GM21367 (cell line): ENCODE measurements at regions not wholly inside any gene's neighbourhood (a gene's known extent, or its start where the extent isn't known, plus 50 kb on each side); places are given as distances from the start of the nearest gene placed in this dataset.
A peak's percentile ranks its signal among the peaks of the same experiment; 100 is the strongest.
"Not testable (repeated sequence)": the region's sequence is repeated elsewhere in the genome, so short reads cannot be mapped to it uniquely, and the experiment has no call there.

Source experiments
- ATAC-seq: cut with Tn5 transposase; IDR thresholded peaks from one replicate; pipeline ENCODE4 v1.9.1; 2021; ENCODE audit not compliant: unreplicated experiment

DNA sequence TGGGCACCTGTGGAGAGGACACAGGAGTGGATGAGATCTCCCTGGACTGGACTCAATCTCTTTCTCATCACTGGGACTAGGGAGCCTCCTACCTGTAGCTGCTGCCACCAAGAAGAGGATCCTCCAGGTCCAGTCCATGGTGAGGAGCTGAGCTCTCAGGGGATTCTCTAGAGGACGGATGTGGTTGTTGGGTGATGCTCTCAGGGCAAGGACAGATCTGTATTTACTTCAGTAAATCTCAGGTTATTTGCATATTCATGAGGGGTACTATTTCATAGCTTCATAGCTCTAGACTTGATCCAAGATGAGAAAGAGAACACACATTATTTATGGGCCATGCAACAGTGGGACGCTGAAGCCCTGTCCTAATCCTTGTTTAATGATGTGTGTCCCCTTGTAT, 159.4 kb downstream of the POTEB start:
- ATAC-seq: peak; percentile 81

DNA sequence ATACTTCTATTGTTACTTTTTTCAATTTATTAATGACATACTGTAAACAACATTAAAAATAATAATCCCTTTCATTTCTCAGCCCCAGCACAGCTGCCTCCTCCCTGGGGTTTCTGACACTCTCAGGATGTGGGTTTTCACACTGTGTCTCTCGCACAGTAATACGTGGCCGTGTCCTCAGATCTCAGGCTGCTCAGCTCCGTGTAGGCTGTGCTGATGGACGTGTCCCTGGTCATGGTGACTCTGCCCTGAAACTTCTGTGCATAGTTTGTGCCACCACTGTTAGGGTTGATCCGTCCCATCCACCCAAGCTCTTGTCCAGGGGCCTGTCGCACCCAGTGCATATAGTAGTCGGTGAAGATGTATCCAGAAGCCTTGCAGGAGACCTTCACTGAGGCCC, 159.9 kb downstream of the POTEB start:
- peak; percentile 23 for ATAC-seq

DNA sequence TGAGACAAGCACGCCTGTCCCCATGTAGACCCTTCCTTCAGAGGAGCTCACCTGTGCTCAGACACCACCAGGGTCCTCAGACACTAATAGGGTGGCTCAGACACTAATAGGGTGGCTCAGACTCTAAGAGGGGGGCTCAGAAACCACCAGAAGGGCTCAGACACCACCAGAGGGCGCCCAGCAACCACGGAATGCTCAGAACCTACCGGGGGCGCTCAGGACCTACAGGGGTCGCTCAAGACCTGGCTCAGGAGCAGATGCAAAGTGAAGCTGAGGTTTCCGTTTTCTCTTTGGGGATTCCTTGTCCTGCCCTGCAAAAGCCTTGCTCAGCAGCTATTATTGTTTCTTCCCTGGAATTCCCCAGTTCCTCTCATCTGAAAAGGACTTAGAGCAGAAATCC, 172.1 kb downstream of the POTEB start:
- ATAC-seq: not testable (repeated sequence)

DNA sequence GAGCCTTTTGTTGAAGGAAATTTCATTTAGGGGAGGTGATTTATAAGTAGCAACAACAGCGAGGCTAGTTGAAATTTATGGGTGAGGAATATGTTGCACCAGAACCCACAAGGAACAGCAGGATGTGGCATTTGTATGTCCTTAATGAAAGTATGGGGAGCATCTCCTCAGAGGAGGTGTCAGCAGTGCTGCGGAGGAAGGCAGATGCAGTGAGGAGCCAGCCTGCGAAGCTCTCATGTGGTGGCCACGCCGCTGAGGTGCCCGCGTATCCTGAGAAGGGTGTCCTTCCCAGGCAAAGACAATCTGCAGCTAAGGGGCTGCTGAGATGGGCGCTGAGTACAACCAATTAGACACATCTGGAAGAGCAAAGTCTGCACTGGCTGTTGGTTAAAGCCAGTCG, 178.9 kb downstream of the POTEB start:
- not testable (repeated sequence) for ATAC-seq

DNA sequence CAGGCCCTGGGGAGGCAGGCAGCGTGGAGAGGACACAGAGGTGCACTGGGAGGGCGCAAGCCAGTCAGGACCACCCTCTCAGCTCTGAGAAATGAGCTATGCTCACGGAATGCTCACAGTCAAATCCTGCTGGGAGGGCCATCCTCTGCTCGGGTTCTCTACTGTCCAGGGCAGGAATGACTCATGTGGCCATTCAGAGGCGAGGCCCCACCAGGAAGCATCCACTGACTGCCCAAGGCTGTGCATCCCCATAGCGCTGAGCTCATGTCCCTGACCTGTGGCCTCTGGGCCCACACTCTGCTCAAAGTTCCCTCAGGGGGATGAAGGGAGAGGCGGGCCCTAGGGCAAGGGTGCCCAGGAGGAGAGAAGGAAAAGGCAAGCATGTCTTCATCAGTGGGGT, 182.4 kb downstream of the POTEB start:
- ATAC-seq: not testable (repeated sequence)

DNA sequence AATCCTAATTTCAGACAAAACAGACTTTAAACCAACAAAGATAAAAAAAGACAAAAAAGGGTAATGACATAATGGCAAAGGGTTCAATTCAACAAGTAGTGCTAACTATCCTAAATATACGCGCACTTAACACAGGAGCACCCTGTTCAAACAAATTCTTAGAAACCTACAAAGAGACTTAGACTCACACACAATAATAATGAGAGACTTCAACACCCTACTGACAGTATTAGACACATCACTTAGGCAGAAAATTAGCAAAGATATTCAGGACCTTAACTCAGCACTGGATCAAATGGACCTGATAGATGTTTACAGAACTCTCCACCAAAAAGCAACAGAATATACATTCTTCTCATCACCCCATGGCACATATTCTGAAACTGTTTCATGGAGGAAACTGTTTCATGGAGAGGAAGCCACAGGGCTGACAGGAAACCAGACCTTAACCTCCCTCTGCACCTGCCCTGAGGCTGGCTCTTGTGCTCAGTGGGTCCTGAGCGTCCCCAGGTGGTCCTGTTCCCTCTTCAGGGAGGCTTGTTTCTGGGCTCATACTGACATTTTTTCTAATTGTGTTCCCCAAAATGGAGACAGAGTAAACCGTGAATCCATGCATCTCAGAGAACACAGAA, 184.9 kb downstream of the POTEB start:
- ATAC-seq: peak; percentile 65

DNA sequence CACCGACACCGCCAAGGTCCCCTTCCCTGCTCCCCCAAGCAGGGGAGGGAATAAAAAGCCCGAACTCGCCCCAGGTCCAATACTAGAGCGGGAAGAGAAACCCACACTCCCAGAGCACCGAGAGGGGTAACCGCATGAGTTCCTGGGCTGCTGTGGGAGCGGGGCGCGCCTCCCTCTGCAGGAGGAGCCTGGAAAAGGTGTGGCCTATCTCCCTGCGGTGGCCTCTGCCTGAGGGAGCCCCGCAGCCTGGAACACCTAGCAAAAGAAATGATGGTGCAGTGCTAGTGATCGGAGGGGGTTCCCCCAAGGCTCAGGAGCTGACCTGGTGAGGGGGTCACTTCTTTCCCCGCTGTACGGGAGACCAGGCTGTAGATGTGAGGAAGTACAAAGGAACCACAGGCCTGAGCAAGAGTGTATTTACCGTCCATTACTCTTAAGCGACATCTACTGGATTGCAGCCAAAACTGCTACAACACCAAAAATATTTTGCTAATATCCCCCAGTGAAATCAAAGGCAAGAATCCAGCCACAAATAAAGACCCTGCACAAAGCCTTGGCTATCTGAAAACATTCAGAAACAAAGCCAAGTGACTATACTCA, 216.6 kb upstream of the POTEB3 start:
- ATAC-seq: peak; percentile 88

DNA sequence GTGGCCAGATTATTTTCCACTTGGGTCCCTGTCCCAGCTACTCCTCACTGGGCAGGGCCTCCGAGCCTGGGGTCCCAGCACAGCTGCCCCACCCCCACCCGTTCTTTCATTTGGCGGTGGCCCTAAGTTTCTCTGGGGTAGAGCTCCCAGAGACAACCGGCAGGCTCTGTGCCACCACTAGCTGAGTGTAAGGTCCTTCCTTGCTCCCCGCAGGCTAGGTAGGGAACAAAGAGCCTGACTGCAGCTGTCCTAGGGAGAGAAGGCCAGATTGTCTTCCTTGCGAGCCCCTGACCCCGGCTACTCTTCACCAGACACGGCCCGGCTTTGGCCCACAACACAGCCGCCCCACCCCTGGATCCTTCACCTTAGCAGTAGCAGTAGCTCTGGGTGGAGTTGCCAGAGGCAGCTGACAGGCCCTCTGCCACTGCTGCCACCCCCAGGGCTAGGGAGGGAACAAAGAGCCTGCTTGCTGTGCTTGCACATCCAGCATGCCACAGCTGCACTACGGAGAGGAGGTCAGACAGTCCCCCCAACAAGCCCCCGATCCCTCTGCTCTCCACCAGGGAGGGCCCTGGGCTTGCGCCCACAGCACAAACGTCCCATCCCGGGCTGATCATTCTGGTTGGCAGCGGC, 215.9 kb upstream of the POTEB3 start:
- ATAC-seq: peak; percentile 33

DNA sequence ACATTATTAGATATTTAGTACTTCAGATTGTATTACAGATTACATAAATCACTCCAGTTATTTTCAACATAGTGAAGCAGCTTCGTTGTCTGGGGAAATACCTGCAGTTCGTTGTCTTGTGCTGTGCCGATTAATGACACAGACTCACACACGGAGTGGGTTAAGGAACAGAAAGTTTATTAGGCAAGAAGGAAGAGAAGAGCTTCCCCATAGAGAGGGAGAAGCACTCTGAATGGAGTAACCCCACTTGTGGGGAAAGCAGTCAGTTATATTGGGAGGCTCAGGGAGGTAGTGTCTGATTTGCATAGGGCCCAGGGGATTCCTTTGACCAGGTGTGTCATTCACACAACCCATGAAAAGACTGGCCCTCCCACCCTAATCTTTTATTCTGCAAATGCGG, 213.4 kb upstream of the POTEB3 start:
- ATAC-seq: not testable (repeated sequence)

DNA sequence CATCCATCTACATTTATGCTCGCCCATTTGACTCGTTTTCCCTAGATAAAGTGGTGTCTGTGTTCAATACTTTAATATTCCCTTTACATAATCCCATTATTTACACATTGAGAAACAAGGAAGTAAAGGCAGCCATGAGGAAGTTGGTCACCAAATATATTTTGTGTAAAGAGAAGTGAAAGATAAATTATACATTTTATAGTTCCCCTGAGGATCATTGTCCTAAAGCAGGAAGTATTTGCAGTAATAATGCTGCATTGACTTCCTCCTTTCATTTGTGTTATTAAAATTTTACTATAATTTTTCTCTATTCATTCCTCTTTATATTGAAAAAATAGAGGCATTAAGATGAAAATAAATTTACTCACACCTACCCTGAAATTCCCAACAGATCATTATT, 198.5 kb upstream of the POTEB3 start:
- not testable (repeated sequence) for ATAC-seq

DNA sequence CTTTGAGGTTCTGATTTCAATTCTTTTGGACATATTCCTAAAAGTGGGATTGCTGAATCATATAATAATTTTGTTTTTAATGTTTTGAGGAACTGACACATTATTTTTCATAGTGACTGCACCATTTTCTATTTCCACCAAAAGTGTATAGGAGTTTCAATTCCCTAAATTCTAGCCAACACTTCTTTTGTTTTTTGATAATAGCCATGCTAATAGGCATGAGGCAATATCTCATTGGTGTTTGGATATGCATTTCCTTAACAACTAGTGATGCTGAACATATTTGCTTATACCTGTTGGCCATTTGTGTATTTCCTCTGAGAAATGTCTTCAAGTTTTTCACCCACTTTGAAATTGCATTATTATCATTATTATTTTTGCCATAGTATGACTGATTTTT, 186.4 kb upstream of the POTEB3 start:
- not testable (repeated sequence) for ATAC-seq

DNA sequence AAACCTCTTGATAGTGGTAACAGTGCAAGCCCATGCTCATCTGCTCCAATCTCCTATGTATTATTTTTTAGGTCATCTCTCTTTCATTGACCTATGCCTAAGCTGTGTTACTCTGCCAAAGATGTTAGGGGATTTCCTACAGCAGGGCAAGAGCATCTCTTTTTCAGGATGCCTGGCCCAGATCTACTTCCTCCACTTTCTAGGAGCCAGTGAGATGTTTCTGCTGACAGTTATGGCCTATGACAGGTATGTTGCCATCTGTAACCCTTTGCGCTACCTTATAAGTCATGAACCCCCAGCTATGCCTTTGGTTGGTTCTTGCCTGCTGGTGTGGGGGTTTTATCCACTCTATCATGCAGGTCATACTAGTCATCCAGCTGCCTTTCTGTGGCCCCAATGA, 168.9 kb upstream of the POTEB3 start:
- ATAC-seq: not testable (repeated sequence)

DNA sequence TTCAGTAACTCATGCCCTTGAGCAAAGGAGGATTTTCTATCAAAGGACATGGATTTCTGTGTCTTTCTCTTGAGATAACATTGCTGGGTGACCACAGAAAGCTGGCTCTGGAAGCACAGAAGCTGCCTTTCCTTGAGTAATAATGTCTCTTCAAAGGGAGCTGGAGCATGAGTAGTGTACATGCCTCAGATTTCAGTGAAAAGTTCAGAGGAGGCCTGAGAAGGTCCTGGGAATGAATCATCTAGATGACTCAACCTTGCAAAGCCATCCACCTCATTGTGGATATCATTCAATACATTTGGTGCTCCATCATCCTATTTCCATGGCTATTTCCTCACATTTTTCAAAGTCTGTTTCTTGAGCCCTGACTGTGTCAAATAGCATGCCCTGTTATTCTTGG, 125.1 kb upstream of the POTEB3 start:
- ATAC-seq: not testable (repeated sequence)

DNA sequence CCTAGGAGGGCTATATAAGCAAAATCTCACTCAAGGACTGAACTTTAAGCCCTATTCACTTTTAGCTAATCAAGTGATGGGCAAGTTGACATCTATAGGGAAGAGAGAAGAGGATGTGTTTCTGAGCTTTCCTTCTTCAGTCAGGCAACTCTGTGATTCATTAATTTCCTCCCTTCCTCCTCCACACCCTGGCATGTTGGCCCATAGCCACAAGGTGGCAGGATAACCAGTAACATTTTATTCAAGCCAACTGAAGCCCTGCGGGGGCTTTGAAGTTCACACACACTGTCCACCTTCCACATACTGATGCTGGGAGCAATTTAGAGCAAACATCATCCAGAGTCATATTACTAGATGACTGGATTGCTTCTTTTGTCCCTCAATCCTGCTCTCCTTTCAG, 111.5 kb upstream of the POTEB3 start:
- ATAC-seq: not testable (repeated sequence)

DNA sequence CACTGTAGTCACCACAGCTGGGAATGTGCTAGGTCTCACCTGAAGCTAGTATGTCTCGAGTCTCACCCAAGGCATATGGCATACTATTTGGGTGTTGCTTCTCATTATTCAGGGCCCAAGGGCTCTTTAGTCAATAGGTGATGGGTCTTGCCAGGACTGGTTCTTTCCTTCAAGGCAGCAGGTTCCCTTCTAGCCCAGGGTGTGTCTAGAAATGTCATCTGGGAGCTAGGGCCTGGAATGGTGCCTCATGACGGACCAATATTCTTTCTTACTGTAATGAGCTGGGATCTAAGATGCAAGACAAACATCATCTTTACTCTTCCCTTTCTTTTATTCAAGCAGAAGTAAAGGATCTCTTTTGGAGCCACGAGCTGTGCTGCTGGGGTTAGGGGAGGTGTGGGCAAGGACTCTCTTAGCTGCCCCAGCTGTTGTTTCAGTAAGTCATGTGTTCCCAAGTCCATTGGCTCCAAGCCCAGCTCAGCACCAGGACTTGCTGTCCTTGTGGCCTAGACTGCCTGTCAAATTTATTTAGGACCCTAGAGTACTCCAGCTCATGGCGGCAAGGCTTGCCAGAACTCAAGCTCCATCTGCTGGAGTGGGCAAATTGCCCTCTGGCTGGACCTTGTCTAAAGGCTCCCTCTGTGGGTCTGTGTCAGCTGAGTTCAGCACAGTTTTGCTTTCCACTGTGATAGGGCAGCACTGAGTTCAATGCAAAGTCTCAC, 106.0 kb upstream of the POTEB3 start:
- not testable (repeated sequence) for ATAC-seq

DNA sequence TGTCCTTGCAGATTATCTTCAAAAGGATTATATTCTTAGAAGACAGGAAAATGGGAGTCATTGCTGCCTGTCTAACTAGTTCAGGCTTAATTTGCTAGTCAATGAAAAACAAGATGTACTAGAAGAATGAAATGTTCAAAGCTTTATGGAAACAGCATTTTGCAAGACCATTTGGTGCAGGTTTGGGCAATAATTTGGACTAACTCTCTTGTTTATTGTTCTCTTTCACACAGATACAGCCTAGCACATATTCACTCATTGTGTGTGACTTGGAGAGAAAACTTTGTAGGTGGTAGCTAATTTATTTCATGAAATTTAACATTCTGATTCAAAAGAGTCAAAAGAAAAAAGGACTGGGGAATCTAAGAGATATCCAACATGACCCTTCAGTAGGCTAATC, 92.5 kb upstream of the POTEB3 start:
- not testable (repeated sequence) for ATAC-seq

DNA sequence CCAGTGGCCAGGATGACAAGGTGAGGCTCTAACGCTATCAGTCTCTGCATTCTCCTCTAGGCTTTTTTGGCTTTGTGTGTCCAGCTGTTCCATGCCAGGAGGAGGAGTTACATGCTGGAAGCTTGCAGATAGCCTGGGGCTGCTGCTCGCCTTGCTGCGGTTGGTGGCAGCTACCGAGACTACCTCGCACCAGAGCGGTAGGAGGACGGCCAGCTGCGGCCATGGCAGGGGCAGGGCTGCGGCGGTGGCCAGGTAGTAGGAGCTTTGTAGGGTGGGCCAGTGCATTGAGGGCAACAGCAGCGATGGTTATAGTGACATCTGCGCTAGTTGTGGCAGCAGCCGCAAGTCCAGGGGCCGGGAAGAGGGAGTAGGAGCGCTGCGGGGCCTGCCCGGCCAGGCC, 75.9 kb upstream of the POTEB3 start:
- ATAC-seq: not testable (repeated sequence)

DNA sequence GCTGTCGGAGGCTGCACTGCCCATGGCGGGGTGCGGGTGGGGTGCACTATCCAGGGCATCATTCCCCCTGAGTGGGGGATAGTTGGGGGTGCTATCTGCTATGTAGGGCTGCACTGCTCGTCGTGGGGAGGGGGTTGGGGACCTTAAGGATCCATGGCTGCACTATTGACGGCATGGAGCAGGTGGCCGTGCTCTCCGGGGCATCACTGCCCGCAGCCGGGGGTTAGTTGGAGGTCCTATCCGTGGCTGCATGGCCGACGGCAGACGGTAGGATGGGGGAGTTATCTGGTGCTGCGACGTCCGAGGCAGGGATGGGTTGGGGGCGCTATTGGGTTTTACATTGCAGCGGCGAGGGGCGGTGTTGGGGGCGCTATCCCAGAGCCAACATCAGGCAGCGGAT, 75.0 kb upstream of the POTEB3 start:
- ATAC-seq: not testable (repeated sequence)

DNA sequence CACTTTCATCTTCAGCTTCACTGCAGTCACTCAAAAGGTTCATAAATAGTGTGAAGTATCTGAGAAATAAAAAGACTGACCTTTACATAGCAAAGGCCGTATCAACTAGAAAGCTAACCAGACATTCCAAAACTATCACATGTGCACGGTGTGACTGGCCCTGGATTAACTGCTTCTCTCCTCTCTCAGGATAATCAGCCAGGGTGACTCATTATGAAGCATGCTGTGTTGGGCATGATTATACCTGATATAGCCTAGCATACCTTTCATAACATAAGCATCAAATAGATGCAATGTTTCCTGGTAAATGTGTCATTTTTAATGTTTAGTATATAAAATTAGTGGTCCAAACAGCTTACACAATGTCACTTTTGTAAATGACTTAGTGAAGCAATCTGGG, 62.7 kb upstream of the POTEB3 start:
- not testable (repeated sequence) for ATAC-seq
